ENCODE measurements at regions not wholly inside any gene's neighbourhood (a gene's known extent, or its start where the extent isn't known, plus 50 kb on each side); places are given as distances from the start of the nearest gene placed in this dataset.

- no peak overlapping the region for H3K4me3 ChIP-seq (ENCODE audit: low read depth, low read length)
- TF ChIP-seq MAX (IDR thresholded peaks at IDR 0.05; ENCODE audit: low read depth, low read length) = no peak
- no peak for TF ChIP-seq CTCF (IDR thresholded peaks at IDR 0.05; ENCODE audit: low read depth, low read length)
- no peak for TF ChIP-seq MYC (IDR thresholded peaks at IDR 0.05; ENCODE audit: low read depth, low read length)
- TF ChIP-seq POLR2A (IDR thresholded peaks at IDR 0.05; ENCODE audit: extremely low read depth, insufficient read length) = no peak
- no peak for DNase-seq (ENCODE audit: low read depth)
Observed at GRCh38 chr7:46032942-46033341, 111.9 kb upstream of the IGFBP3 start.

- TF ChIP-seq CTCF (IDR thresholded peaks at IDR 0.05; ENCODE audit: low read depth, low read length) (no peak), POLR2A (IDR thresholded peaks at IDR 0.05; ENCODE audit: extremely low read depth, insufficient read length) (no peak), MYC (IDR thresholded peaks at IDR 0.05; ENCODE audit: low read depth, low read length) (no peak), MAX (IDR thresholded peaks at IDR 0.05; ENCODE audit: low read depth, low read length) (no peak)
- no peak for DNase-seq (ENCODE audit: low read depth)
- no peak overlapping the region for H3K4me3 ChIP-seq (ENCODE audit: low read depth, low read length)
Observed at GRCh38 chr7:46032353-46032752, 111.3 kb upstream of the IGFBP3 start.

GRCh38 chr7:46029111-46029704 is 108.1 kb upstream of the IGFBP3 start:
- DNase-seq (ENCODE audit: low read depth) = no peak
- no peak overlapping the region for H3K4me3 ChIP-seq (ENCODE audit: low read depth, low read length)
- TF ChIP-seq MAX (IDR thresholded peaks at IDR 0.05; ENCODE audit: low read depth, low read length) (no peak), MYC (IDR thresholded peaks at IDR 0.05; ENCODE audit: low read depth, low read length) (no peak), CTCF (IDR thresholded peaks at IDR 0.05; ENCODE audit: low read depth, low read length) (no peak)

- H3K4me3 ChIP-seq (ENCODE audit: low read depth, low read length) = no peak overlapping the region
- DNase-seq (ENCODE audit: low read depth) = no peak
- TF ChIP-seq MAX (IDR thresholded peaks at IDR 0.05; ENCODE audit: low read depth, low read length) (no peak), CTCF (IDR thresholded peaks at IDR 0.05; ENCODE audit: low read depth, low read length) (no peak), MYC (IDR thresholded peaks at IDR 0.05; ENCODE audit: low read depth, low read length) (no peak)
Observed at GRCh38 chr7:46028246-46028645, 107.2 kb upstream of the IGFBP3 start.

- TF ChIP-seq MAX (IDR thresholded peaks at IDR 0.05; ENCODE audit: low read depth, low read length) = no peak
- no peak for TF ChIP-seq CTCF (IDR thresholded peaks at IDR 0.05; ENCODE audit: low read depth, low read length)
- TF ChIP-seq POLR2A (IDR thresholded peaks at IDR 0.05; ENCODE audit: extremely low read depth, insufficient read length) = no peak
- no peak for TF ChIP-seq MYC (IDR thresholded peaks at IDR 0.05; ENCODE audit: low read depth, low read length)
- H3K4me3 ChIP-seq (ENCODE audit: low read depth, low read length) = no peak overlapping the region
- DNase-seq (ENCODE audit: low read depth) = no peak
Observed at GRCh38 chr7:46026741-46027140, 105.7 kb upstream of the IGFBP3 start.
